ENCODE measurements at regions not wholly inside any gene's neighbourhood (a gene's known extent, or its start where the extent isn't known, plus 50 kb on each side); places are given as distances from the start of the nearest gene placed in this dataset.

DNA sequence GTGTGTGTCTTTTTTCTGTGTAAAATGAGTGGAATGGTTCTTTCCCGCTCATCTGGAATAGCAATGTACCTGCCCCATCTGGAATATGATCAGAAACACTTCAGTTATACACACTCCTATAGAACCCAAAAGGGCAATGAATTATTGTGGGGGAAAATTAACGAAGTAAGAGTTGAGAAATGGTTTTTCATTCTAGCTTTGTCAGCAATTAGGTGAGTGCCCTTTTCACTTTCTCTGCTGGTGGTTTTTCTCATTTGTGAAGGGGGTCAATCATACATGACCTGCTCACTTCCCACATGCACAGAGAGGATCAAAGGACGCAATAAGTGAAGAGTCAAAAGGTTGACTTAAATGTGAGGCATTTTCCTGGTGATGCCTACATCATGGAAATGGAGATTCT lies 168.0 kb downstream of the HS3ST3B1 start:
- Histone ChIP-seq H3K27ac (no peak overlapping the region), H3K36me3 (no peaks in the 10 kb centered on the region), H3K9me3 (no peaks in the 10 kb centered on the region), H3K4me1 (no peaks in the 10 kb centered on the region), H3K4me3 (no peak overlapping the region), H3K27me3 (no peaks in the 10 kb centered on the region)
- TF ChIP-seq, protein P1, sequence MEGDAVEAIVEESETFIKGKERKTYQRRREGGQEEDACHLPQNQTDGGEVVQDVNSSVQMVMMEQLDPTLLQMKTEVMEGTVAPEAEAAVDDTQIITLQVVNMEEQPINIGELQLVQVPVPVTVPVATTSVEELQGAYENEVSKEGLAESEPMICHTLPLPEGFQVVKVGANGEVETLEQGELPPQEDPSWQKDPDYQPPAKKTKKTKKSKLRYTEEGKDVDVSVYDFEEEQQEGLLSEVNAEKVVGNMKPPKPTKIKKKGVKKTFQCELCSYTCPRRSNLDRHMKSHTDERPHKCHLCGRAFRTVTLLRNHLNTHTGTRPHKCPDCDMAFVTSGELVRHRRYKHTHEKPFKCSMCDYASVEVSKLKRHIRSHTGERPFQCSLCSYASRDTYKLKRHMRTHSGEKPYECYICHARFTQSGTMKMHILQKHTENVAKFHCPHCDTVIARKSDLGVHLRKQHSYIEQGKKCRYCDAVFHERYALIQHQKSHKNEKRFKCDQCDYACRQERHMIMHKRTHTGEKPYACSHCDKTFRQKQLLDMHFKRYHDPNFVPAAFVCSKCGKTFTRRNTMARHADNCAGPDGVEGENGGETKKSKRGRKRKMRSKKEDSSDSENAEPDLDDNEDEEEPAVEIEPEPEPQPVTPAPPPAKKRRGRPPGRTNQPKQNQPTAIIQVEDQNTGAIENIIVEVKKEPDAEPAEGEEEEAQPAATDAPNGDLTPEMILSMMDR (IDR thresholded peaks at IDR 0.05): no peak
- DNase-seq (ENCODE audit: low spot score): no peak

DNA sequence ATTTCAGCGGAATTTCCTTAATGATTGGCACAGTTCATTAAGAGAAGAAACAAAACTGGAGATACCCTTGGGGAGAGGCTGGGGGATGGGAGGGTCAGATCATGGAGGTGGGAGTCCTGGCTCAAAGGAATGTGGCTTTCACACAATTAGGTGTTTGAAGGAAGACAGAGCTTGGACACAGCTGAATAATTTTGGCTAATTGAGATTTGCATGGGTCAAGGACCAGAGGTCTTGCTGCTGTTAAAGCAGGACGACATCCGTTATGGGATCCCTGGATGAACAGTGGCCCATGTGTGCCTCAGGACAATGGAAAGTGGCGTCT lies 160.3 kb downstream of the HS3ST3B1 start:
- DNase-seq (ENCODE audit: low spot score): no peak

DNA sequence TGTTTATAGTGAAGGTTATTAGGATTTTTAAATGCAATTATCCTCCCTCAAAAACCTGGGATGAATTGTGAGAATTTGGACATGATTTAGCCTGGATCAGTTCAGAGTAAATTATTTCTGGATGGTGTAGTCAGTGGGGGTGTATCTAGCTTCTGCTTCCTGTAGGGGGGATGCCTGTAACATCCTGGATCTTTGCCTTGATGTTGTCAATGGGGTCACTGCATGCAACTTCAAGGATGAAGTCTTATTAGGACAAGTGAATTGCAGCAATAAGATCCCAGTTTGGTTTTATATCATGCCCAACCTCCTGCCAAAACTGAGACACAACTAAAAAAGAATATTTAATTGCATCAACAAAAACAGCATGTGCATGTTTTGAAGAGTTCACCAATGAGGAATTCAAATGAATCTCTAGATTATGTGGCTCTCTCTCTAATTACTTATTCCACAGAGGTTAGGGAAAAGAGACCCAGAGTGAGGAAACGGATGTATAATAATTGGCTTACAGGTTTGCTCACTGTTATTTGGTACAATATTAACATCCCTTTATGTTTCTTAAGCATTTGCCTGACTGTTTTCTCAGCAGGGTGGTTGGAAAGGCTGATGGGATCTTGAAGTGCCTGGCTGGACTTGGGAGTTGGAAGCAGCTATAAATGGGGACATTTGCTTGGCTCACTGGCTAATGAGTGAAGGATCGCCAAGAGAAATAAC lies 159.8 kb downstream of the HS3ST3B1 start:
- Histone ChIP-seq H3K4me1 (no peaks in the 10 kb centered on the region), H3K4me3 (no peak overlapping the region), H3K27me3 (no peaks in the 10 kb centered on the region), H3K36me3 (no peaks in the 10 kb centered on the region), H3K9me3 (no peaks in the 10 kb centered on the region), H3K27ac (no peak overlapping the region)
- DNase-seq (ENCODE audit: low spot score): no peak
- TF ChIP-seq, protein P1 (IDR thresholded peaks at IDR 0.05): no peak

More for the DNA sequence above, 160.3 kb downstream of the HS3ST3B1 start:
- TF ChIP-seq, protein P1 (IDR thresholded peaks at IDR 0.05): no peak
- Histone ChIP-seq H3K9me3 (no peaks in the 10 kb centered on the region), H3K4me3 (no peak overlapping the region), H3K27ac (no peak overlapping the region), H3K36me3 (no peaks in the 10 kb centered on the region), H3K27me3 (no peaks in the 10 kb centered on the region), H3K4me1 (no peaks in the 10 kb centered on the region)

DNA sequence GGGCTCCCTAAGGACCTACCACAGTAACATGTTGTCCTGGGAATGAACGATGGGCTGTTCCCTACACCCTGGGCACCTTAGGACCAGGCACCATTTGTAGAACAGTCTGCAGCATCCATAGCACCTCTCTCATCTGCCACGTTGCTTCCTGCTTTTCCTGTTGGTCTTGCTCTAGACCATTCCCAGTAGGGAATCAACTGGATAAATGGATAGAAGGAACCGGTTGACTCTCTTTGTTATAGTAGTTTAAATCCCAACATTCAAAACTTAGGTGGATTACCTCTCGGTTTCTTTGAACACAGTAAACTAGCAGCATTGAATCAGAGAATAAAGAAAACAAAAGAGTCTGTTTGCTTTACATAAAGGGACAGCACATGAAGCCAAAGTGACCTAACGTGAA lies 159.1 kb downstream of the HS3ST3B1 start:
- Histone ChIP-seq H3K4me1 (no peaks in the 10 kb centered on the region), H3K36me3 (no peaks in the 10 kb centered on the region), H3K27me3 (no peaks in the 10 kb centered on the region), H3K4me3 (no peak overlapping the region), H3K27ac (no peak overlapping the region), H3K9me3 (no peaks in the 10 kb centered on the region)
- TF ChIP-seq, protein P1 (IDR thresholded peaks at IDR 0.05): no peak
- no peak for DNase-seq (ENCODE audit: low spot score)

DNA sequence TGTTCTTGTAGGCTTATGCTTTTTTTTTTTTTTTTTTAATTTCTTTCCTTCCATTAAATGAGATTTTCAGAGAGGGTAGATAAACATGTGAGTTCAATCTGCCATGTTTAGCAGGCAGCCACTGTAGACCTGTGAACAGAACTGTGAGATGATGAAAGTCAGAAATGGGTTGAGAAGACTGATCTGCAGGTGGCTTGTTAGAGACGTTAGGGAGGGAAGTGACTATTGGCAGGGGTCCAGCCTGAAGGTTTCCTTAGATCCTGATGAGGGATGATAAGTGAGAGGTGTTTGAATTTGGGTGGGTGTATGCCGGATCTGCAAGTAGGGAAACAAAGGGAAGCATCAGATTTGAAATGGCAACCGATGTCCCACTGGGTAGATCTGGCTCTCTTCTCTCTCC lies 157.8 kb downstream of the HS3ST3B1 start:
- Histone ChIP-seq H3K36me3 (no peaks in the 10 kb centered on the region), H3K4me1 (no peaks in the 10 kb centered on the region), H3K27me3 (no peaks in the 10 kb centered on the region), H3K9me3 (no peaks in the 10 kb centered on the region), H3K4me3 (no peak overlapping the region), H3K27ac (no peak overlapping the region)
- DNase-seq (ENCODE audit: low spot score): no peak
- TF ChIP-seq, protein P1 (IDR thresholded peaks at IDR 0.05): no peak

DNA sequence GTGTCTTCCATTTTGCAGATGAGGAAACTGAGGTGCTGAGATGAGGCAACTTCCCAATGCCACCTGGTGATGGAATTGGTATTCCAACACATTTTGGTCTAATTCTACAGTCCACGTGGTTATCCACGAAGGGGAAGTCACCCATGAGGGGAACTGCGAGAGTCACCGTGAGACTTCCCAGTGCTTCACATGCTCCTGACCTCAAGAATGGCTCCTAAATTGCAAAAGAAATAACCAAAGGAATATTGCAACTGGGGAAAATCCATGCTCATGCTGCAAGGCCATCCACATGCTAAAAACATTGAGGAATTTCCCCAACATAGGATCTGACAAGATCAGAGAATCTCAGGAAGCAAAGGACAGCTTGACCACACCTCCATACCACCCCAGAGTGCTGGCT lies 153.9 kb downstream of the HS3ST3B1 start:
- Histone ChIP-seq H3K9me3 (no peaks in the 10 kb centered on the region), H3K36me3 (no peaks in the 10 kb centered on the region), H3K4me3 (no peak overlapping the region), H3K27ac (no peak overlapping the region), H3K4me1 (no peaks in the 10 kb centered on the region), H3K27me3 (no peaks in the 10 kb centered on the region)
- no peak for DNase-seq (ENCODE audit: low spot score)
- TF ChIP-seq, protein P1 (IDR thresholded peaks at IDR 0.05): no peak
